HG02981 (cell line): ENCODE measurements at regions not wholly inside any gene's neighbourhood (a gene's known extent, or its start where the extent isn't known, plus 50 kb on each side); places are given as distances from the start of the nearest gene placed in this dataset.
"Not testable (repeated sequence)": the region's sequence is repeated elsewhere in the genome, so short reads cannot be mapped to it uniquely, and the experiment has no call there.

Experiments
- ATAC-seq: cut with Tn5 transposase; IDR thresholded peaks from one replicate; pipeline ENCODE4 v1.9.1; 2021; ENCODE audit warnings: mild to moderate bottlenecking, moderate library complexity; ENCODE audit not compliant: unreplicated experiment

- no peak for ATAC-seq
Measured at GRCh38 chr5:66411701-66412100, 184.5 kb upstream of the MAST4 start.

GRCh38 chr5:66413931-66414330 lies 182.3 kb upstream of the MAST4 start:
- no peak for ATAC-seq

GRCh38 chr5:66415208-66415607 lies 181.0 kb upstream of the MAST4 start:
- no peak for ATAC-seq

- no peak for ATAC-seq
Measured at GRCh38 chr5:66416698-66417097, 179.5 kb upstream of the MAST4 start.

GRCh38 chr5:66417781-66418180 lies 178.4 kb upstream of the MAST4 start:
- no peak for ATAC-seq

GRCh38 chr5:66423484-66423883 lies 172.7 kb upstream of the MAST4 start:
- ATAC-seq: no peak

- no peak for ATAC-seq
Measured at GRCh38 chr5:66425842-66426241, 170.4 kb upstream of the MAST4 start.

- ATAC-seq: no peak
Measured at GRCh38 chr5:66426259-66427138, 169.7 kb upstream of the MAST4 start.

GRCh38 chr5:66427139-66427442 lies 169.1 kb upstream of the MAST4 start:
- ATAC-seq: no peak

GRCh38 chr5:66436721-66437120 lies 159.5 kb upstream of the MAST4 start:
- no peak for ATAC-seq

GRCh38 chr5:66438087-66438486 lies 158.1 kb upstream of the MAST4 start:
- ATAC-seq: no peak

GRCh38 chr5:66438696-66439095 lies 157.5 kb upstream of the MAST4 start:
- ATAC-seq: no peak

- no peak for ATAC-seq
Measured at GRCh38 chr5:66440202-66440680, 156.0 kb upstream of the MAST4 start.

GRCh38 chr5:66441351-66441750 lies 154.8 kb upstream of the MAST4 start:
- ATAC-seq: no peak

- no peak for ATAC-seq
Measured at GRCh38 chr5:66442951-66443445, 153.2 kb upstream of the MAST4 start.

GRCh38 chr5:66443462-66444130 lies 152.6 kb upstream of the MAST4 start:
- ATAC-seq: no peak

- ATAC-seq: not testable (repeated sequence)
Measured at GRCh38 chr5:66448070-66448469, 148.1 kb upstream of the MAST4 start.

GRCh38 chr5:66450237-66450636 lies 146.0 kb upstream of the MAST4 start:
- no peak for ATAC-seq

GRCh38 chr5:66450988-66451387 lies 145.2 kb upstream of the MAST4 start:
- ATAC-seq: no peak

GRCh38 chr5:66452109-66452508 lies 144.1 kb upstream of the MAST4 start:
- no peak for ATAC-seq

- ATAC-seq: no peak
Measured at GRCh38 chr5:66454186-66455078, 141.8 kb upstream of the MAST4 start.
